Adrenal gland (tissue), 5 donors: ENCODE measurements at regions not wholly inside any gene's neighbourhood (a gene's known extent, or its start where the extent isn't known, plus 50 kb on each side); places are given as distances from the start of the nearest gene placed in this dataset.

Experiments used
- CTCF ChIP-seq, 6 experiments: fragments of 450-650 bp in 4 of 6; fragments of 200-600 bp in 2 of 6; sonication (generic) in 1 of 6; IDR thresholded peaks; 1 replicate in 5 of 6; 2 replicates in 1 of 6; pipeline versions ENCODE4 v1.5.1 to v1.8.0; 2016 to 2021; ENCODE audit warnings: antibody characterized with exemption in 6 of 6, mild to moderate bottlenecking in 2 of 6, moderate library complexity in 1 of 6
- POLR2A ChIP-seq, 2 donors: fragments of 450-650 bp; IDR thresholded peaks; one replicate each; pipeline ENCODE4 v1.6.1; 2017; ENCODE audit warnings: antibody characterized with exemption in 2 of 2, mild to moderate bottlenecking in 2 of 2, moderate library complexity in 1 of 2
- donor health status: DM: no; HTN: no; CAD: no.

GRCh38 chr14:97120204-97120603 is 323.0 kb downstream of the VRK1 start:
- no peak for TF ChIP-seq CTCF (IDR thresholded peaks at IDR 0.05)
- no peak for TF ChIP-seq POLR2A (IDR thresholded peaks at IDR 0.05)
